Endothelial cell of umbilical vein (primary cell): ENCODE measurements at regions not wholly inside any gene's neighbourhood (a gene's known extent, or its start where the extent isn't known, plus 50 kb on each side); places are given as distances from the start of the nearest gene placed in this dataset.

ENCODE experiments used
- BruUV-seq: library from RNA; stranded (reverse); fragments of 400-500 nt; replicated peaks from 2 replicates; lab custom pipeline; 2021; lab: Mats Ljungman, UMichigan
- CTCF ChIA-PET: fragments of 300-600, 350-600 bp; sonication (Branson Sonifier 250); formaldehyde crosslinking; loops from one replicate; lab custom pipeline; 2021; ENCODE audit warnings: antibody characterized with exemption, inconsistent platforms; lab: Charles Lee
- POLR2A ChIA-PET: fragments of 300-600, 350-600 bp; sonication (Branson Sonifier 250); formaldehyde crosslinking; loops from one replicate; lab custom pipeline; 2021; ENCODE audit warnings: antibody characterized with exemption, inconsistent platforms; lab: Charles Lee
- DNase-seq: peaks from one replicate; pipeline ENCODE4 v3.0.0-alpha.2; 2011; ENCODE audit warnings: low read depth, low spot score
- FAIRE-seq: peaks from 2 replicates; lab custom pipeline; 2011; peaks lifted over from hg19 to GRCh38; lab: Jason Lieb, UNC
- H2AFZ ChIP-seq: 2 replicates; pipeline ENCODE4 v1.6.0; 2012; ENCODE audit warnings: low read depth, low read length, control low read depth, inconsistent platforms
- H3K27ac ChIP-seq: 2 replicates; pipeline ENCODE4 v1.5.1; 2011; ENCODE audit warnings: low read depth, mild to moderate bottlenecking, control low read depth, low read length, moderate library complexity; ENCODE audit not compliant: insufficient read depth
- H3K27me3 ChIP-seq, 2 experiments: 2 replicates each; pipeline versions ENCODE4 v1.6.0 to v1.6.1; 2011; ENCODE audit warnings: low read length in 2 of 2, mixed read lengths in 1 of 2; ENCODE audit not compliant: control insufficient read depth in 2 of 2, insufficient read depth in 2 of 2
- H3K36me3 ChIP-seq, 2 experiments: 2 replicates in 1 of 2; 3 replicates in 1 of 2; pipeline ENCODE4 v1.5.1; 2011; ENCODE audit warnings: low read length in 2 of 2, mild to moderate bottlenecking in 1 of 2, moderate library complexity in 1 of 2; ENCODE audit not compliant: control insufficient read depth in 2 of 2, insufficient read depth in 2 of 2; ENCODE audit errors: extremely low read depth in 1 of 2
- H3K4me1 ChIP-seq: 3 replicates; pipeline ENCODE4 v1.5.1; 2011; ENCODE audit warnings: mild to moderate bottlenecking, low read length; ENCODE audit not compliant: control insufficient read depth, insufficient read depth; ENCODE audit errors: extremely low read depth
- H3K4me2 ChIP-seq: 2 replicates; pipeline ENCODE4 v1.6.1; 2011; ENCODE audit warnings: low read length, control low read depth, mixed read lengths; ENCODE audit not compliant: insufficient read depth
- H3K4me3 ChIP-seq, 3 experiments: fragments of 200-600 bp in 1 of 3; sonication (generic), shearing (Covaris generic) in 1 of 3; replicated peaks in 1 of 3; 2 replicates each; pipeline ENCODE4 v1.5.1; 2011 to 2016; ENCODE audit warnings: control low read depth in 3 of 3, low read length in 3 of 3, mild to moderate bottlenecking in 2 of 3, inconsistent platforms in 1 of 3, low read depth in 1 of 3, moderate library complexity in 1 of 3; ENCODE audit not compliant: insufficient read depth in 1 of 3
- H3K79me2 ChIP-seq: 2 replicates; pipeline ENCODE4 v1.6.0; 2012; ENCODE audit warnings: low read length, inconsistent platforms; ENCODE audit not compliant: control insufficient read depth, insufficient read depth
- H3K9ac ChIP-seq: replicated peaks from 2 replicates; pipeline ENCODE3; 2011; ENCODE audit warnings: low read length, control low read depth; ENCODE audit not compliant: insufficient read depth; ENCODE audit errors: extremely low read depth
- H3K9me1 ChIP-seq: replicated peaks from 3 replicates; pipeline ENCODE4 v1.6.0; 2011; ENCODE audit warnings: mild to moderate bottlenecking, low read length; ENCODE audit not compliant: control insufficient read depth, insufficient read depth; ENCODE audit errors: extremely low read depth
- H3K9me3 ChIP-seq: replicated peaks from 2 replicates; pipeline ENCODE4 v1.5.1; 2012; ENCODE audit warnings: low read length, inconsistent platforms; ENCODE audit not compliant: control insufficient read depth, insufficient read depth
- H4K20me1 ChIP-seq: replicated peaks from 2 replicates; pipeline ENCODE3; 2011; ENCODE audit warnings: mild to moderate bottlenecking, low read length; ENCODE audit not compliant: control insufficient read depth, insufficient read depth; ENCODE audit errors: extremely low read depth
- EZH2 ChIP-seq: IDR thresholded peaks from 2 replicates; pipeline ENCODE4 v1.6.1; 2012; ENCODE audit warnings: borderline replicate concordance, low read depth, mild to moderate bottlenecking, moderate library complexity, low read length, inconsistent platforms; ENCODE audit not compliant: severe bottlenecking
- FOS ChIP-seq: IDR thresholded peaks from 2 replicates; pipeline ENCODE4 v1.6.1; 2011; ENCODE audit warnings: mild to moderate bottlenecking, low read length, moderate library complexity, borderline replicate concordance; ENCODE audit not compliant: insufficient read depth
- GATA2 ChIP-seq: IDR thresholded peaks from 2 replicates; pipeline ENCODE4 v1.7.0; 2011; ENCODE audit warnings: low read depth, mild to moderate bottlenecking, moderate library complexity, mixed read lengths, low read length; ENCODE audit not compliant: insufficient read length, insufficient read depth
- JUN ChIP-seq: IDR thresholded peaks from 2 replicates; pipeline ENCODE4 v1.6.1; 2011; ENCODE audit warnings: borderline replicate concordance, low read depth; ENCODE audit not compliant: insufficient read length, insufficient read depth
- MYC ChIP-seq: IDR thresholded peaks from one replicate; pipeline ENCODE4 v1.6.1; 2011; ENCODE audit warnings: mild to moderate bottlenecking, low read depth, low read length
- POLR2A ChIP-seq: IDR thresholded peaks from 2 replicates; pipeline ENCODE4 v1.6.1; 2012; ENCODE audit warnings: low read depth, mild to moderate bottlenecking, control low read depth, low read length
- POLR2AphosphoS5 ChIP-seq: IDR thresholded peaks from 2 replicates; pipeline ENCODE4 v1.6.1; 2012; ENCODE audit warnings: low read depth, mild to moderate bottlenecking, control low read depth, low read length, moderate library complexity; ENCODE audit not compliant: insufficient read depth
- dilution Hi-C: fragments of 300-500 bp; cut with MboI; formaldehyde crosslinking; loops from one replicate; pipeline ENCODE4 v1.15.0; 2019; ENCODE audit warnings: low sequenced_read_pairs; ENCODE audit not compliant: extremely low pct_ligation_motif_present
- intact Hi-C: fragments of 100-400 bp; cut with micrococcal nuclease; formaldehyde crosslinking; loops from one replicate; pipeline ENCODE4 v1.10.0; 2022
- TF ChIP-seq, protein P1 (sequence below), 2 donors: IDR thresholded peaks; 1 replicate in 1 of 2; 2 replicates in 1 of 2; pipeline ENCODE4 v1.5.1; 2011; ENCODE audit warnings: low read length in 2 of 2, mild to moderate bottlenecking in 2 of 2, moderate library complexity in 2 of 2, control low read depth in 1 of 2, inconsistent platforms in 1 of 2, low read depth in 1 of 2; ENCODE audit not compliant: insufficient read depth in 1 of 2; ENCODE audit errors: extremely low read depth in 1 of 2
- TF ChIP-seq, protein P2 (sequence below): IDR thresholded peaks from 2 replicates; pipeline ENCODE4 v1.6.1; 2011; ENCODE audit not compliant: insufficient read depth, insufficient read length

- Histone ChIP-seq H3K9ac (no peak overlapping the region), H3K4me3 (no peak overlapping the region), H3K4me2 (no peak overlapping the region), H3K9me3 (no peaks in the 10 kb centered on the region), H3K36me3 (no peaks in the 10 kb centered on the region), H2AFZ (no peak overlapping the region), H3K27ac (no peak overlapping the region), H3K79me2 (no peaks in the 10 kb centered on the region), H3K27me3 (no peaks in the 10 kb centered on the region), H3K4me1 (peaks cover 3% of the 10 kb centered on the region), H3K9me1 (no peaks in the 10 kb centered on the region), H4K20me1 (no peaks in the 10 kb centered on the region)
- no peak for FAIRE-seq
- DNase-seq: no peak
- ChIA-PET CTCF (no interaction called here), POLR2A (no interaction called here)
- BruUV-seq: no TSS peak
- TF ChIP-seq FOS: no peak
- TF ChIP-seq GATA2: no peak
- no peak for TF ChIP-seq MYC
- TF ChIP-seq POLR2AphosphoS5: no peak
- TF ChIP-seq POLR2A: no peak
- no peak for TF ChIP-seq JUN
- TF ChIP-seq EZH2: no peak
- TF ChIP-seq, protein P1, sequence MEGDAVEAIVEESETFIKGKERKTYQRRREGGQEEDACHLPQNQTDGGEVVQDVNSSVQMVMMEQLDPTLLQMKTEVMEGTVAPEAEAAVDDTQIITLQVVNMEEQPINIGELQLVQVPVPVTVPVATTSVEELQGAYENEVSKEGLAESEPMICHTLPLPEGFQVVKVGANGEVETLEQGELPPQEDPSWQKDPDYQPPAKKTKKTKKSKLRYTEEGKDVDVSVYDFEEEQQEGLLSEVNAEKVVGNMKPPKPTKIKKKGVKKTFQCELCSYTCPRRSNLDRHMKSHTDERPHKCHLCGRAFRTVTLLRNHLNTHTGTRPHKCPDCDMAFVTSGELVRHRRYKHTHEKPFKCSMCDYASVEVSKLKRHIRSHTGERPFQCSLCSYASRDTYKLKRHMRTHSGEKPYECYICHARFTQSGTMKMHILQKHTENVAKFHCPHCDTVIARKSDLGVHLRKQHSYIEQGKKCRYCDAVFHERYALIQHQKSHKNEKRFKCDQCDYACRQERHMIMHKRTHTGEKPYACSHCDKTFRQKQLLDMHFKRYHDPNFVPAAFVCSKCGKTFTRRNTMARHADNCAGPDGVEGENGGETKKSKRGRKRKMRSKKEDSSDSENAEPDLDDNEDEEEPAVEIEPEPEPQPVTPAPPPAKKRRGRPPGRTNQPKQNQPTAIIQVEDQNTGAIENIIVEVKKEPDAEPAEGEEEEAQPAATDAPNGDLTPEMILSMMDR (IDR thresholded peaks at IDR 0.05; ENCODE audit: extremely low read depth in 1 of 2, insufficient read depth in 1 of 2, low read depth in 1 of 2, low read length in 2 of 2): no peak
- TF ChIP-seq, protein P2, sequence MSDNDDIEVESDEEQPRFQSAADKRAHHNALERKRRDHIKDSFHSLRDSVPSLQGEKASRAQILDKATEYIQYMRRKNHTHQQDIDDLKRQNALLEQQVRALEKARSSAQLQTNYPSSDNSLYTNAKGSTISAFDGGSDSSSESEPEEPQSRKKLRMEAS: no peak
- intact Hi-C loops (no loop called here), dilution Hi-C loops (no loop called here)
Measured at GRCh38 chr18:56510108-56510507, 128.3 kb downstream of the TXNL1 start.
